Activated T-cell treated with anti-CD3 and anti-CD28 coated beads for 24 hours (primary cell): ENCODE measurements at regions not wholly inside any gene's neighbourhood (a gene's known extent, or its start where the extent isn't known, plus 50 kb on each side); places are given as distances from the start of the nearest gene placed in this dataset.
"Not testable (repeated sequence)": the region's sequence is repeated elsewhere in the genome, so short reads cannot be mapped to it uniquely, and the experiment has no call there.

ENCODE experiments used
- DNase-seq: peaks from one replicate; pipeline ENCODE4 v3.0.0-alpha.2; 2020; ENCODE audit warnings: low read depth

DNA sequence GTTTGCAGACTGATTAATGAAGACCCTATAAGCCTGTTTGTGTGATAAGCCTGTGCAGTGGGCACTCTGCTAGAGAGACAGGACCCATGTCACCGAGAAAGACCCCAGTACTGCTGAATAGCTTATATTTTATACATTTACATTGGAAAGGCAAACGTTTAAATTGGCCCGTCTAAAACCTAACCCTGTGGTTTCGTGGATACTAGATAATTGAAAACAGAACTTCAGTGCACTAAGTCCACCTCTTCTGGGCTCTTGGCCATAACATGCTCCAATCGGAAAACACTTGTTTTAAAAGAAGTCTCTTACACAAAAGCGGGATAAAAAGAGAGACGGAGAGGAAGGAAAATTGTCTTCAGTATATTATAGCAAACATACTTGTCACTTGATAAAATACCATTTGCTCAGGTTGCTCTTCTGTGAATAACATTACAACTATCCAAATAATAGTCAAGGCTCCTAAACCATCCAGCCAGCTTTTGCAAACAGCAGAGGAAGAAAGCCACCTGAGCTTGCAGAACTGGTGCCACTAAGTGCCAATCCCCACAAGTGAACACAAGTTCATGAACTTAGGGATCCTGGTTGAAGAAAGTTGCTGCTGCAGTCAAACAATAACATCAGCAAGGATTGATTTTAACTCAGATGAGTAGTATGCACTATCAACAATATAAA is 218.4 kb upstream of the FN1 start:
- DNase-seq: no peak

DNA sequence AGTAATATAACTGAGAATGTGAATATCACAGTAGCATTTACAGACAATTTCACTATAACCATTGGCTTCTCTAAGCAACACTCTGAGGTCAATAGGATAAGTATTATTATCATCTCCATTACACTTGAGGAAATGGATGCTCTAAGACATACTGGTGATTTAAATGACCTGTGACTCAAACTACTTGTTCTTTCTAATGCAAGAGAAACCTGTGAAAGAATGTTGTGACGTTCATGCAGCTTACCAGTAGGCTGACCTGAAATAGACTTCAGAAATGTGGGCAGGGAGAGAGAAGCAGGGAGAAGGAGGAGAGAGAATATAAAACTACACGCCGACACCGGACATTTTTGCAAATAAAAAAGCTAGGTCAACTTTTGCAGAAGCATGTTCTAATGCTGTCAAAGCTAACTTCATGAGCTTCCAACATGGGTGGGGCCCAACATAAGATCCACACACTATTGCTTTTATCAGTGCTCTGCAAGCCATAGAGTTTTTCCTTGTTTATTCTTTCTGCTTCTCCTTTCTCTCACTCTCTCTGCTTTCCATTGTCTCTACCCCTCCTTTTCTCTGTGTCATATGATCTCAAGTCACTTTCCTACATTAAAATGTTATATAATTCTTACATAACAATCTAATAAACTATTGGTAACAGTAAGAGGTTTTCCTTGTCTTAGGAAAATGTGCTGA is 217.6 kb upstream of the FN1 start:
- no peak for DNase-seq

DNA sequence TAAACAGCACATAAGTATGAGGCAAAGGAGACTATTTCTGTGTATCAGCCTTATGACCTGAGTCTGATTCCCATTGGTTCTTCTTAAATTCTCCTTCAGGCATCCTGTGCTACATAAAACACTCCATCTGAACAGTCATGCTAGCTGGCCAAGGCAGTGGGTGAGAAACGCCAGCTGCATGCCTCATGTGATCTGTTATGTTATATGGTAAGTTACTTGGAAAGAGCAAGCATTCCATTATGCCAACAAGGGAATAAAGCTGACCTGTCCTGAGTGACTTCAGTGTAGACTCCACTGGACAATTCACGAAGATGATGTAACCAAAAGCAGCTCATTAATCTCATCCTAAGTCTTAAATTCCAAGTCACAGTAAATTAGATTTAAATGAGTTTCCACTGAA is 216.5 kb upstream of the FN1 start:
- DNase-seq: no peak

DNA sequence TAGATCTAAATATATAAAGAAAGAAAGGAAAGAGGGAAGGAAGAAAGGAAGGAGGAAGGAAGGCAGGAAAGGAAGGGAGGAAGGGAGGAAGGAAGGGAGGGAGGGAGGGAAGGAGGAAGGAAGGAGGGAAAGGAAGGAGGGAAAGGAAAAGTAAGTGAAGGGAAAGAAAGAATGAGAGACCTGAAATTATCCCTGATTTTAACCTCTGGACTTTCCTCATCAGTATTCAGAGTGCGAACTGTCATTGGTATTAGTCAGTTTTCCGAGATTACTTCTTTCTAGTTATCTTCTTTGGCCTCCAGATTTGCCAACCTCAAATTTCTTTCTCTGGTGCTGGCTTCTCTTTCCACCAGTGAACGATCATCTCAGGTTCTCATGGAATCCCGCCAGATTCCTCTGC is 215.5 kb upstream of the FN1 start:
- DNase-seq: no peak

DNA sequence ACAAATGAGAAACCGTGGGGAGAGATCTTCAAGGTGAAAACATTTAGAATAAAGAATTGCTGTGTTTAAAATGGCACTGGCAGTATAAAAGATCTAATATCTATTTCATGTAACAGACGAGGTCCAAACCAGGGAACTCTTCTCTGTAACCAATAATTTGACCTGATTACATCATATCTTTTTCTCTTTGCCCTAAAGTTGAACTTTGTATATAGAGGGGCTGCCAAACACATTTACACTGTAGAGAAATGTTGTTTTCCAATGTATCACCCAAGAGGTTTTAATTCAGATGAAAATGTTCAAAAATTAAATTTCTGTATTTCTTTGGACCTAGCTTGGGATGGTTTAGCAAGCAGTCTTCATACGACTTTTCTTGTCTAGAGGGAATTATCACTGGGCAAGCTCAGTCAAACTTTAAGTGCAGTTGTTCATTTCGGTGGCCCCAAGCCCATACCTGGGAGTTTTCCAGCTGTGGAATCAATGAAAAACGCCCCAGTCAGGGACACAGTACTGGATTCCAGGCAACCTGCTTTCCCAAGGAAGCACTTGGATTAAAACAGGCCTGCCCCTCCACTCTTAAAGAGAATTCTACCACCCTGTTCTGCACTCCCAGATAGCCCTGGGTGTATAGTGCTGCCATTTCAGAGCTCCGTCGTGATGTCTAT is 208.5 kb upstream of the FN1 start:
- no peak for DNase-seq

DNA sequence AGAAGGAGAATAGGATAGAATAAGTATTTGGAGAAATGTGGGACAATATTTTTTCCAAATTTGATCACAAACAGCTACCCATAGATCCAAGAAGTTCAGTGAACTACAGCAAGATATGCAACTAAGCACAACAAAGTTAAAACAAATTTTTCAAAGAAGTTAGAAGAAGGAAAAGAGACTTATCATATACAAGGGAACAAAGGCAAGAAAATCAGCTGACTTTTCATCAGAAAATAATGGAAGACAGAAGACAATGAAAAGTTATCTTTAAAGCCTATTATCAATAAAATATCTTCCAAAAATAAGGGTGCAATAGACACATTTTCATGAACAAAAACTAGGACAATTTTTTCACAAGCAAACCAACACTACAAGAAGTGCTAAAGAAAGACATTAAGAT is 202.8 kb upstream of the FN1 start:
- DNase-seq: no peak

DNA sequence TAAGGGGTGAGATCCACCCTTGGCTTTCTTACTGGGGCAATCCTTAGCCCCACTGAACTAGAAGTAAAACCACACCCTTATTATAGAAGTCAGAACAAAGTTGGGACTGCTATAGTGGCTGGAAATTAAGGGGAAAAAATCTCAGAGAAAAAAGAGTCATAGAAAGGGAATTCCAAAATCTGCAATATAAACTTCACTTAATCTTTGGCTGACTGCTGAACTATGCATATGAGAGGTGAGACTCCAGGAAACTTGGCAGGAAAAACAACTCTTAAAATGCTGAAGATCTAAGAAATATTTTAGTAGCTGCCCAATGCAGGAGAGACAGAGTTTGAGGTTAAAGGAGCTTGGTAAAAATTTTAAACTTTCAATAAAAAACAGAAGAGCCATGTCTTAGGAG is 201.8 kb upstream of the FN1 start:
- no peak for DNase-seq

DNA sequence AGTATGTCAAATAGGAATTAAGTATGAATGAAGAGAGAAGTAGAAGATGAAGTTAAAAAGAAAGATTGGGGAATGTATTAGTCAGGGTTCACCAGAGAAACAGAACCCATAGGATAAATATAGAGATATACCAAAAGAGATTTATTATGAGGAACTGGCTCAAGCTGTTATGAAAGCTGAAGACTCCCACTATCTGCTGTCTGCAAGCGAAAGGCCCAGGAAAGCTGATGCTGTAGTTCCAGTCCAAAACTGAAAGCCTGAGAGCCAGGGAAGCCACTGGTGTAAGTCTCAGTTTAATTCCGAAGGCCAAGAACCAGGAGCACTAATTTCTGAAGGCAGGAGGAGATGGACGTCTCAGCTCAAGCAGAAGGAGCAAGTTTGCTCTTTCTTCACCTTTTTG is 200.9 kb upstream of the FN1 start:
- no peak for DNase-seq

DNA sequence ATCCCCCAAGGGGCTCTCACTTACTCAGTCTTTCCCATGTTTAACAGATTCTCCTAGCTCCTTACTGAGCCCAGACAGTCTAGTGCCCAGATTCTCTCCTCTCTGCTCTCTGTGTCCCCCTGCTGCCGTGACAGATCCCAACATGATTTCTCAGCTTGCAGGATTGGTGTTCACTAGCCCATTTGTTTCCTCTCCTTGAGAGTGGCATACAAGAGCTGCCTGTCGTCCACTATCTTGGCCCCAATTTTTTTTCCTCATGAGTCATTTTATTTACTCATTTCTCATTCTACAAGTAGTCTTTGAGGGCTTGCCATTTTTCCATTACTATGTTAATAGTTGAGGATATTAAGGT is 199.9 kb upstream of the FN1 start:
- DNase-seq: no peak

DNA sequence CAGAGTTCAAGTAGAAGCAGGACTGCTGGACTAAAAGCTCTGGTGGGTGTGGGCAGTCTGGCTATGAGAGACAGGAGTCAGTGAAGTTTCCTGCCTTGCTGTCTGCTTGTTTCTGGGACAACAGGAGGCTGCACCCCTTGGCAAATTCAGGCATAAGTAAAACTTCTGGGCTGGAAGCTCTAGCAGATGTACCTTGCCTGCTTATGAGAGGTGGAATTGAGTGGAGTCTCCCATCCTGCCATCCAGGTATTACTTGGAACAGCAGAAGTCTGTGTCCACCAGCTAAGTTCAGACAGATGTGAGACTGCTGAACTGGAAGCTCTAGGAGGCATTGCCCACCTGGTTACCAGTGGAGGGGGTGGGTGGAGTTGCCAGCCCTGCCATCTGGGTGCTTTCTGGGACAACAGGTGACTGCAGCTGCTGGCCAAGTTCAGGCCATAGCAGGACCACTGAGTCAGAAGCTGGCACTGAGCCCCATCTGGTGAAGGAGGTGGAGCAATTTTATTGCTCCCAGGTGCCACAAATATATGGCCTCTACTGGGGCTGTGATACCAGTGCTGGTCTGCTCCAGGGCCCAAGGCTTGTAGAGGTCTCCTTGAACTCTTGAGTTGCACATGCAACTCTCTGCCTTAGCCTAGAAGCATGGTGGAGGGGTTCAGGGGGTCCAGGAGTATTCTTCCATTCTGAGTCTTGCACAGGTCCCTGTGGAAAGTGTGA is 199.4 kb upstream of the FN1 start:
- no peak for DNase-seq

DNA sequence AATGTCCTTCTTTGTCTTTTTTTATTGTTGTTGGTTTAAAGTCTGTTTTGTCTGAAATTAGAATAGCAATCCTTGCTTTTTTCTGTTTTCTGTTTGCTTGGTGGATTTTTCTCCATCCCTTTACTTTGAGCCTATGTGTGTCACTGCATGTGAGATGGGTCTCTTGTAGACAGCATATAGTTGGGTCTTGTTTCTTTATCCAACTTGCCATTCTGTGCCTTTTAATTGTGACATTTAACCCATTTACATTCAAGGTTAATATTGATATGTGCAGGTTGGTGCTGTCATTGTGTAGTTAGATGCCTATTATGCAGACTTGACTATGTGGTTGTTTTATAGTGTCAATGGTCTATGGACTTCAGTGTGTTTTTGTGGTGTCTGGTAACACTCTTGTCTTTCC is 197.5 kb upstream of the FN1 start:
- no peak for DNase-seq

DNA sequence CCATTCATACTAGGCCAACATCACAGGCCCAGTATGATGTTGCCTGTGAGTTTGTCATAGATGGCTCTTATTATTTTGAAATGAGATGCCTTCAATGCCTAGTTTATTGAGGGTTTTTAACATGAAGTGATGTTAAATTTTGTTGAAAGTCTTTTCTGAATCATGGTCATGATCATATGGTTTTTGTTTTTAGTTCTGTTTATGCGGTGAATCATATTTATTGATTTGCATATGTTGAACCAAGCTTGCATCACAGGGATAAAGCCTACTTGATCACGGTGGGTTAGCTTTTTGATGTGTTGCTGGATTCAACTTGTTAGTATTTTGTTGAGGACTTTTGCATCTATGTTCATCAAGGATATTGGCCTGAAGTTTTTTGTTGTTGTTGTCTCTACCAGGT is 195.8 kb upstream of the FN1 start:
- DNase-seq: no peak

DNA sequence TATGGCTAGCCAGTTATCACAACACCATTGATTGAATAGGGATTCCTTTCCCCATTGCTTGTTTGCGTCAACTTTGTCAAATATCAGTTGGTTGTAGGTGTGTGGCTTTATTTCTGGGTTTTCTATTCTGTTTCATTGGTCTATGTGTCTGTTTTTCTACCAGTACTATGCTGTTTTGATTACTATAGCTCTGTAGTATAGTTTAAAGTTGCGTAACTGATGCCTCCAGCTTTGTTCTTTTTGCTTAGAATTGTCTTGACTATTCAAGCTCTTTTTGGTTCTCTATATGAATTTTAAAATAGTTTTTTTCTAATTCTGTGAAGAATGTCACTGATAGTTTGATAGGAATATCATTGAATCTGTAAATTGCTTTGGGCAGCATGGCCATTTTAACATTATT is 194.9 kb upstream of the FN1 start:
- not testable (repeated sequence) for DNase-seq

DNA sequence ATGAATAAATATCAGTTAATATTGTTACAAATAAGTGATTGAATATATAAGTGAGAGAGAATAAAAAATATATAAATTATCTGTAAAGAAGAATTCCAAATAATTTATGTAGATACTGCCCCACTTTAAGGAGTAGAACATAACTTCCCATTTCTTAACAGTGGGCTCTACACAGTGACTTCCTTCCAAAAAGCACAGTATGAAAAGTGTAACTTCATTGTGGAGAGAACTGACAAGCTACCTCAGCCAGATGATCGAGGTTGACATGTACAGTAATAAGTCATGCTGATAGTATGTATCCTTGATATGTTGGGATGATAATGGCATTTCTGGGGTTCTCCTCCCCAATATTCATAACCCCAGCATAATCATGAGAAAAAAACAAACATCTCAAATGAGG is 191.9 kb upstream of the FN1 start:
- no peak for DNase-seq

DNA sequence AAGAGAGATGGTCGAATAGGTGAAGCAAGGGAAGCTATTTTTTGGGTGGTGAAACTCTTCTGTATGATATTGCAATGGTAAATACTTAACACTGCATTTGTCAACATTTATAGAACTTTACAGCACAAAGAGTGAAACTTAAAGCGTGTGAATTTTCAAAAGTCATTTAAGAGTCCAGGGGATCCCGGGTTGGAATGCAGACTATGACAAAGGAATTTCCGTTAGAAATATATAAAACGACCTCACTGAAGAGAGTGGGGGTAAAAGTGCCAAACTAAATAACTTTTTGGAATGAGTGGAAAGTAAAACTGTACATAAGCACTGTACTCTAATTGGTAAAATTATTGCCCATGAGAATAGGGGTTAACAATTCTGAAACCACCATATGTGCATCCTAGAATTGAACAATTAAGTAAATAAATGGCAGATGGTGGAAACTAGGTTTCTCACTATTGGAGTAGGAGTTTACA is 191.0 kb upstream of the FN1 start:
- no peak for DNase-seq

DNA sequence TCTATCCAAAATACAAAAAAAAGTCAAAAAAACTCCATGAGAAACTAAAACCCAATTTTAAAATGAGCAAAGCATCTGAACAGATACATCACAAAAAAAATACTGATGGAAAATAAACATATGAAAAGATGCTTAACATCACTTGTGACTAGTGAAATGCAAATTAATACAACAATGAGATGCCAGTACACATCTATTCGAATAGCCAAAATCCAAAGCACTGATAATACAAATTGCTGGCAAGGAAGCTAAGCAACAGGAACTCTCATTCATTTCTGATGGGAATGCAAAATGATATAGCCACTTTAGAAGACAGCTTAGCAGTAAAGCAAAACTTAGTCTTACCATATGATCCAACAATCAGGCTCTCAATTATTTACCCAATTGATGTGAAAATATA is 190.2 kb upstream of the FN1 start:
- DNase-seq: no peak

DNA sequence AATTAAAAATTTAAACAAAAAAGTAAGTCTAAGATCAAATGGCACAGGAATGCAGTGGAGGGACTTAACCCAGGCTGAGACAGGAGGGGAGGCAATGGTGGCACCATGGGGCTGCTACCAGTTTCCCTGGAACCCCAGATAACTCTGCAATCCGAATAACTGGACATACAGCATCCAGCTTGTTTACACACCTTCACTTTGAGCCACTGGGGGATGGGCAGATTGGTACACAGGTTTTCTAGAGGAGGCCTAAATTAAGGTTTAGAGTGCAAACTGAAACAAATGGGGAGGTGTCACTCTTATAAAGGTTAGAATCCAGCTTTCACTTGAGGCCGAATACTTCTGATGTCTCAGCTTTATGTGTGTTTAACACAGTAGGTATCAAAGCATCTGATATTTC is 189.3 kb upstream of the FN1 start:
- no peak for DNase-seq

DNA sequence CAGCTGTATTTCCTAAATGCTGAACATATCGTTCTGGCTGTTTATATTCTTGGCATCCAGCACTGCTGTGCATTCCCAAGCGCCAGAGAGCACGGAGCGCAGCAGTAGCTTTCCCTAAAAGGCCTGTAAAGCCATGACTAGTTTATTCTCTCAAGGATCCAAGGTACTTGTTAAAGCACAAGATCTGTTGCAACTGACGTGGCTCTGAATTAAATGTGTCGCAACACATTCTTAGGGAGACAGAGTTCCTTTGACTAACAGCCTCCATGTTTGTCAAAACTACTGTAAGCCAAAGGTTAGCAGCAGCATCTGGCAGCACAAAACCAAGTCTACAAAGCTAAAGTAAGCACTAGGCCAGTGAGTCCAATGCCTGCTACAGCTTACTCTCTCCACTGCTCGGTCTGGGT is 188.6 kb upstream of the FN1 start:
- no peak for DNase-seq

DNA sequence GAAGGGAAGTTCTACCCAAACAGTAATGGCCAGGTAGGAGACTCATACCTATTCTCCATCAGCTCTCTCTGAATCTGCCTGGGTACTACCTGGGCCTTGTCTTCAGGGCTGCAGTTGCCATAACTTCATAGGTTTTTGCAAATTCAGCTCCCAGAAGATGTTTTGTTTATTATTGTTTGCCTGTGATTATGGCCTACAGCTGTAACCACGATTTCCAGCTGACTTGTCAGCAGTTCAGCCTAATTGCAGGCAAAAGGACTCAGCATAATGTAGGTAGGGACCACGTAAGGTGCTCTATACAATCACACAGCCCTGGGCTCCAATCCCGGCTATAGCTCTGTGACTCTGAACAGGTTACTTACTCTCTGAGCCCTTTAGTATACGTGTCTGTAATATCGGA is 187.0 kb upstream of the FN1 start:
- no peak for DNase-seq

DNA sequence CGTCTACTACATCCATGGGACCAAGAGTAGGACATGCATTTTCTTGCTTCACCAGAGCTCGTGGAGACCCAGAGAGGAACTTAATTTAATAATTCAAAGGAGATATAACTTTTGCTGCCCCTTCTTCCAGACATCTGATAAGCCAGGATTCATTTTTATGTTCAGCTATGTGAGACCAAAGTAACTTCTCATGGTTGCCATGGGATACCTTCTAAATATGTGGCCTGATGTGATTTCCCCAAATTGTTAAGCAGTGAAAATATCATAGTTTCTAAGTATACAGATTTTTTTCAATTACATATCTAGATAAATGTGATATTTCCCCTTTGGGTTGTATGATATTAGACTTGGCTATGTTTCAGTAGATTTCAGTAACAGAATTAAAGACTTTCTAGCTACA is 185.5 kb upstream of the FN1 start:
- no peak for DNase-seq

DNA sequence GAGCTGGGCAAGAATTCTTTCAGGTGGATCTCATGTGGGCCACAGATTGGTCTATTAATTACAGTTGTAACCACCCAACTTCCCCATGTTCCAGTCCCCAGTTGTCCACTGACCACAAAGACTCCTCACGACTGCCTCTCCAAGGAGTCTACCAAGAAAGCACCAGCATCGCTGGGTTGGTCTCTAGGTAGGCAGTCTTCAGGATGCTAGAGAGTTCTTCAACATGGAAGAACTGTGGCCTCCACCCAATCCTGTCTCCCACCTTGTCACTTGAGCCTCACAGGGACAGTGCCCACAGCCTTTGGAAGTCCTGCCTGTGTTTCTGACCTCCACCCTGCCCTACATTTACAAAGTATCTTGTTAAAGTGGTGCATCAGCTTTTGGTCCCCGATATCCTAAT is 184.7 kb upstream of the FN1 start:
- DNase-seq: no peak

DNA sequence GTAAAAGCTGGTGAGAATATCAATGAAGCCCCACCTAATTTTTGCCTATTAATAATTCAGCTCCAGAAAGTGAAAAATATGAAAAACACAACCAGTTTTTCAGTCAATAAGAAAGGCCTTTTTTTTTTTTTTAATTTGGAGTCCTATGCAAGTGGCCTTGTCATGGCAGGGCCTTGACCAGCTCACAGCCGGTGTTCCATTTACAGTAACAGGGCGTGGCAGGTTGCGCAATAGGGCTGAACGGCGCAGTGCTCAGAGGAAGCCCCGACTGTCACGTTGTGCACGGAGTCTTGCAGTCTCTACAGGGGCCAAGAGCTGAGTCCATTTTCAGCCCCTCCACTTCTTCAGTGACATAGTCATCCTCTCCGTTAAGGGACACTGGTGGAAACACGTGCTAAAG is 184.1 kb upstream of the FN1 start:
- no peak for DNase-seq
